ENCODE measurements at regions not wholly inside any gene's neighbourhood (a gene's known extent, or its start where the extent isn't known, plus 50 kb on each side); places are given as distances from the start of the nearest gene placed in this dataset.

DNA sequence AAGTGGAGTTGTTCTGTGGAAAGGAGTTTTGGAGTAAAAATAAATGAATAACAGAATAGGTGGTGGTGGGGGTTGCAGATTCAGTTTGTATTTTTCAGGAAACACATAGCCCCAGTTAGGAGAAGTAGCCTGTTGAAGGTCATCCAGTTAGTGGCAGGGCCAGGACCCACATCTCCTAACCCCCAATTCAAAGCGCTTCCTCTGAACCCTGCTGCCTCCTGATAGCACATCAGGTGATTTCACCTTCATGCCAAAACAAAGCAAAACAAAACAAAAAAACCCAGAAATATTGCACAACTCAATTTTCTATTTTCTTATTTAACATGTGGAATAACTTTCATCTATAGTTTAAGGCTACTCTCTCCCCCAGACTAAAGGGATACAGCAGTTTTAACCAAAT is 112.3 kb upstream of the UGP2 start:
- TF ChIP-seq, protein P1, sequence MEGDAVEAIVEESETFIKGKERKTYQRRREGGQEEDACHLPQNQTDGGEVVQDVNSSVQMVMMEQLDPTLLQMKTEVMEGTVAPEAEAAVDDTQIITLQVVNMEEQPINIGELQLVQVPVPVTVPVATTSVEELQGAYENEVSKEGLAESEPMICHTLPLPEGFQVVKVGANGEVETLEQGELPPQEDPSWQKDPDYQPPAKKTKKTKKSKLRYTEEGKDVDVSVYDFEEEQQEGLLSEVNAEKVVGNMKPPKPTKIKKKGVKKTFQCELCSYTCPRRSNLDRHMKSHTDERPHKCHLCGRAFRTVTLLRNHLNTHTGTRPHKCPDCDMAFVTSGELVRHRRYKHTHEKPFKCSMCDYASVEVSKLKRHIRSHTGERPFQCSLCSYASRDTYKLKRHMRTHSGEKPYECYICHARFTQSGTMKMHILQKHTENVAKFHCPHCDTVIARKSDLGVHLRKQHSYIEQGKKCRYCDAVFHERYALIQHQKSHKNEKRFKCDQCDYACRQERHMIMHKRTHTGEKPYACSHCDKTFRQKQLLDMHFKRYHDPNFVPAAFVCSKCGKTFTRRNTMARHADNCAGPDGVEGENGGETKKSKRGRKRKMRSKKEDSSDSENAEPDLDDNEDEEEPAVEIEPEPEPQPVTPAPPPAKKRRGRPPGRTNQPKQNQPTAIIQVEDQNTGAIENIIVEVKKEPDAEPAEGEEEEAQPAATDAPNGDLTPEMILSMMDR (IDR thresholded peaks at IDR 0.05; ENCODE audit: low read depth, low read length) = no peak
- TF ChIP-seq EZH2phosphoT487 (IDR thresholded peaks at IDR 0.05; ENCODE audit: low read depth) = no peak

All from OCI-LY3 (cell line).